Ishikawa (cell line): ENCODE measurements at regions not wholly inside any gene's neighbourhood (a gene's known extent, or its start where the extent isn't known, plus 50 kb on each side); places are given as distances from the start of the nearest gene placed in this dataset.

Source experiments
- CEBPB ChIP-seq: IDR thresholded peaks from 2 replicates; pipeline ENCODE4 v1.6.1; 2012
- CREB1 ChIP-seq: IDR thresholded peaks from 2 replicates; pipeline ENCODE4 v1.6.1; 2012; ENCODE audit warnings: low read depth
- EGR1 ChIP-seq: IDR thresholded peaks from 2 replicates; pipeline ENCODE4 v1.6.1; 2012
- EP300 ChIP-seq: IDR thresholded peaks from 2 replicates; pipeline ENCODE4 v1.6.1; 2012; ENCODE audit warnings: borderline replicate concordance
- FOXM1 ChIP-seq: IDR thresholded peaks from 2 replicates; pipeline ENCODE4 v1.6.1; 2012; ENCODE audit warnings: low read depth, borderline replicate concordance
- NFIC ChIP-seq: IDR thresholded peaks from 2 replicates; pipeline ENCODE4 v1.6.1; 2012
- TEAD4 ChIP-seq: IDR thresholded peaks from 2 replicates; pipeline ENCODE4 v1.6.1; 2012
- YY1 ChIP-seq: IDR thresholded peaks from 2 replicates; pipeline ENCODE4 v1.6.1; 2012; ENCODE audit warnings: low read depth
- ZBTB7A ChIP-seq: IDR thresholded peaks from 2 replicates; pipeline ENCODE4 v1.6.1; 2012; ENCODE audit warnings: low read depth
- TF ChIP-seq, protein P1 (sequence below): IDR thresholded peaks from 2 replicates; pipeline ENCODE4 v1.6.1; 2012

DNA sequence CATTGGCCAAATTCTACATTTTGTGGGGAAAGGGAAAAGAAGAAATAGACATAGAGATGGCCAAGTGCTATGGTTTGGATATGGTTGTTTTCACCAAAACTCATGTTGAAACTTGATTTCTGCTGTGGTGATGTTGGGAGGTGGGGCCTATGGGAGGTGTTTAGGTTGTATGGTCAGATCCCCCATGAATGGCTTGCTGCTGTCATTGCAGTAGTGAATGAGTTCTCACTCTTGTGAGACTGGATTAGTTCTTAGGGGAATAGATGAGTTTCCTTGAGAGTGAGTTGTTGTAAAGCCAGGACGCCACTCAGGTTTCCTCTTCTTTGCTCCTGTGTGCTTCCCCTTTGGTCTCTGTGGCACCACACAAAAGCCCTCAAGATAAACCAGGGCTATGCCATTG, 242.6 kb upstream of the RFC3 start:
- TF ChIP-seq FOXM1 = no peak
- TF ChIP-seq TEAD4 = no peak
- TF ChIP-seq YY1 = no peak
- no peak for TF ChIP-seq ZBTB7A
- no peak for TF ChIP-seq CEBPB
- no peak for TF ChIP-seq EP300
- no peak for TF ChIP-seq CREB1
- TF ChIP-seq EGR1 = no peak
- no peak for TF ChIP-seq NFIC
- TF ChIP-seq, protein P1, sequence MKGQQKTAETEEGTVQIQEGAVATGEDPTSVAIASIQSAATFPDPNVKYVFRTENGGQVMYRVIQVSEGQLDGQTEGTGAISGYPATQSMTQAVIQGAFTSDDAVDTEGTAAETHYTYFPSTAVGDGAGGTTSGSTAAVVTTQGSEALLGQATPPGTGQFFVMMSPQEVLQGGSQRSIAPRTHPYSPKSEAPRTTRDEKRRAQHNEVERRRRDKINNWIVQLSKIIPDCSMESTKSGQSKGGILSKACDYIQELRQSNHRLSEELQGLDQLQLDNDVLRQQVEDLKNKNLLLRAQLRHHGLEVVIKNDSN = no peak
